ENCODE measurements at regions not wholly inside any gene's neighbourhood (a gene's known extent, or its start where the extent isn't known, plus 50 kb on each side); places are given as distances from the start of the nearest gene placed in this dataset.

DNA sequence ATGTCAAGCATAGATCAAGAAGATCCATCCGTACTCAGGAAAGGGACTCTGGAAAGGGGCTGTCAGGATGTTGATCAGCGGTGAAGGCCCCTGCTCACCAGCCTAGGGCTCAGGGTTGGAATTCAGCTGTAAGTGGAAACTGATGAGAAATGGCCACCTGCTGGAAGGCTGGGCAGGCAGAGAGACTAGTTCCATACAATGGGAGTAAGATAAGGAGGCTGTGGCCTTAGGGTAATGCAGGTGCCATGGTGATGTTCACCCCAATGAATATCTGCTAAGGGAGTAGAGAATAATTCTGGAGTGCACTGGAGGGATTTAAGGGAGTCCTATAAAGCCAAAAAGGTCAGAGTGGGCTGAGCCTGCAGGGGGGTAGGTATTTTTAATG lies 256.6 kb downstream of the CYRIA start (continued):
- TF ChIP-seq, protein P1, sequence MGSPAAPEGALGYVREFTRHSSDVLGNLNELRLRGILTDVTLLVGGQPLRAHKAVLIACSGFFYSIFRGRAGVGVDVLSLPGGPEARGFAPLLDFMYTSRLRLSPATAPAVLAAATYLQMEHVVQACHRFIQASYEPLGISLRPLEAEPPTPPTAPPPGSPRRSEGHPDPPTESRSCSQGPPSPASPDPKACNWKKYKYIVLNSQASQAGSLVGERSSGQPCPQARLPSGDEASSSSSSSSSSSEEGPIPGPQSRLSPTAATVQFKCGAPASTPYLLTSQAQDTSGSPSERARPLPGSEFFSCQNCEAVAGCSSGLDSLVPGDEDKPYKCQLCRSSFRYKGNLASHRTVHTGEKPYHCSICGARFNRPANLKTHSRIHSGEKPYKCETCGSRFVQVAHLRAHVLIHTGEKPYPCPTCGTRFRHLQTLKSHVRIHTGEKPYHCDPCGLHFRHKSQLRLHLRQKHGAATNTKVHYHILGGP (tag by site-specific recombination; IDR thresholded peaks at IDR 0.05): no peak

DNA sequence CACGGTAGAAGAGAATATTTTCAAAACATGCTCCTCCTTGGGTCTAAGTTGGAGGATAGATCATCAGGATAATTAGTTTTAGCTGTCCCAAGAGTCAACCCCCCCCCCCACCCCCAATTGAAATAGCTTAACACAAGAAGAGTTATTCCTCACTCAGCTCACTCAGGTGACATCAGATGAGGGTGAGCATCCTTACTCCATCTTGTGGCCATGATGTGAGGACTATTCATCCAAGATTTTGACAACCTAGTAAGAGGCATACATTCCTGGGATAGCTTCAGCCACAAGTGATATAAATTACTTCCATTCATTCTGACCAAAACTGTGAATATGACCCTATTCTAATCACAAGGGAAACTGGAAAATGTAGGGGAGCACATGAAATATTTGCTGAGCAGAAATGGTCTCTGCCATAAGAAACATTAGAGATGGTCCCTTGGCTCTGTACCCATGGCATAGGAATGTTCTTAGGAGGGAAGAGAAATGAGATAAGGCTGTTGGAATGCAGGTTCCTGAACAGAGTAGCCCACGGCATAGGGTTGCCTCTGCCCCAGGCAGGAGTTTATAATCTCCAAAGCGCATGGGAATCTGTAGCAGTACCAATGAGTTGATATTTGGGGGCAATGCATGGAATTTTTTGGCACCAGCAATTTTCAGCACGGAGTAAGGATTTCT lies 257.2 kb downstream of the CYRIA start:
- ChIA-PET POLR2A (no interaction called here), CTCF (interaction anchor here (1.0 kb wide), 1 partner anchor 79 kb away, joined by 4 read pairs; no protein-coding TSS in a partner anchor)
- H3K9me3 ChIP-seq (ENCODE audit: control insufficient read depth, insufficient read depth, low read depth, low read length): no peaks in the 10 kb centered on the region

More for the DNA sequence above, 257.2 kb downstream of the CYRIA start:
- TF ChIP-seq ZSCAN30 (tag by site-specific recombination; IDR thresholded peaks at IDR 0.05): no peak
- TF ChIP-seq PATZ1 (tag by site-specific recombination; IDR thresholded peaks at IDR 0.05): no peak
- no peak for TF ChIP-seq ZNF18 (tag by site-specific recombination; IDR thresholded peaks at IDR 0.05)
- TF ChIP-seq ZNF23 (tag by site-specific recombination; IDR thresholded peaks at IDR 0.05; ENCODE audit: borderline replicate concordance): no peak
- TF ChIP-seq, protein P2, sequence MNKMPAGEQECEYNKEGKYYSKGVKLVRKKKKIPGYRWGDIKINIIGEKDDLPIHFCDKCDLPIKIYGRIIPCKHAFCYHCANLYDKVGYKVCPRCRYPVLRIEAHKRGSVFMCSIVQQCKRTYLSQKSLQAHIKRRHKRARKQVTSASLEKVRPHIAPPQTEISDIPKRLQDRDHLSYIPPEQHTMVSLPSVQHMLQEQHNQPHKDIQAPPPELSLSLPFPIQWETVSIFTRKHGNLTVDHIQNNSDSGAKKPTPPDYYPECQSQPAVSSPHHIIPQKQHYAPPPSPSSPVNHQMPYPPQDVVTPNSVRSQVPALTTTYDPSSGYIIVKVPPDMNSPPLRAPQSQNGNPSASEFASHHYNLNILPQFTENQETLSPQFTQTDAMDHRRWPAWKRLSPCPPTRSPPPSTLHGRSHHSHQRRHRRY (tag by site-specific recombination; IDR thresholded peaks at IDR 0.05): no peak
- TF ChIP-seq ZSCAN23 (tag by site-specific recombination; IDR thresholded peaks at IDR 0.05): no peak
- no peak for TF ChIP-seq ZFP69B (tag by site-specific recombination; IDR thresholded peaks at IDR 0.05)
- TF ChIP-seq ZNF585B (tag by site-specific recombination; IDR thresholded peaks at IDR 0.05): no peak
- TF ChIP-seq ZNF157 (tag by site-specific recombination; IDR thresholded peaks at IDR 0.05): no peak
- TF ChIP-seq ZNF624 (tag by site-specific recombination; IDR thresholded peaks at IDR 0.05): no peak
- no peak for TF ChIP-seq TRIM28 (IDR thresholded peaks at IDR 0.05; ENCODE audit: borderline replicate concordance, low read length)
- TF ChIP-seq ZNF121 (tag by site-specific recombination; IDR thresholded peaks at IDR 0.05): no peak
- no peak for TF ChIP-seq ZNF610 (tag by site-specific recombination; IDR thresholded peaks at IDR 0.05; ENCODE audit: borderline replicate concordance)
- TF ChIP-seq ZNF24 (tag by site-specific recombination; IDR thresholded peaks at IDR 0.05): no peak
- TF ChIP-seq ZNF146 (tag by site-specific recombination; IDR thresholded peaks at IDR 0.05): no peak
- no peak for TF ChIP-seq ZFHX2 (tag by site-specific recombination; conservative IDR thresholded peaks at IDR 0.05)
- no peak for TF ChIP-seq ZNF555 (tag by site-specific recombination; conservative IDR thresholded peaks at IDR 0.05)
- TF ChIP-seq PRDM4 (tag by site-specific recombination; IDR thresholded peaks at IDR 0.05): no peak
- Histone ChIP-seq H3K4me3 (ENCODE audit: low read depth, low read length) (no peak overlapping the region), H3K27ac (ENCODE audit: extremely low read depth, low read depth, low read length) (no peak overlapping the region), H3K4me1 (ENCODE audit: control insufficient read depth, insufficient read depth, low read length) (no peaks in the 10 kb centered on the region), H3K36me3 (ENCODE audit: control insufficient read depth in 2 of 2, insufficient read depth in 1 of 2, low read length in 2 of 2) (no peaks in the 10 kb centered on the region)
